ENCODE measurements at regions not wholly inside any gene's neighbourhood (a gene's known extent, or its start where the extent isn't known, plus 50 kb on each side); places are given as distances from the start of the nearest gene placed in this dataset.

- no peak for TF ChIP-seq SIN3A (IDR thresholded peaks at IDR 0.05; ENCODE audit: borderline replicate concordance, low read depth, low read length)
These were observed 212.0 kb upstream of the RAB6C start (continued) for GRCh38 chr2:129767346-129768035.

GRCh38 chr2:129768036-129768386, 211.5 kb upstream of the RAB6C start:
- Histone ChIP-seq H3K9ac (no peak overlapping the region), H3K79me2 (ENCODE audit: insufficient read depth) (no peaks in the 10 kb centered on the region), H3K4me3 (ENCODE audit: low read depth in 2 of 2, low read length in 1 of 2) (no peak overlapping the region), H3K27ac (ENCODE audit: low read depth in 2 of 2, low read length in 1 of 2) (no peak overlapping the region), H3K9me2 (no peaks in the 10 kb centered on the region), H3K9me3 (no peaks in the 10 kb centered on the region), H2AFZ (ENCODE audit: low read depth) (no peak overlapping the region), H4K20me1 (ENCODE audit: insufficient read depth) (no peaks in the 10 kb centered on the region), H3K36me3 (replicated peaks in 1 of 2; ENCODE audit: control insufficient read depth in 1 of 2, insufficient read depth in 2 of 2, low read length in 1 of 2) (no peaks in the 10 kb centered on the region), H3K27me3 (ENCODE audit: insufficient read depth) (no peaks in the 10 kb centered on the region), H3K4me2 (no peak overlapping the region), H3K4me1 (ENCODE audit: control insufficient read depth in 1 of 2, insufficient read depth in 2 of 2, low read depth in 1 of 2, low read length in 1 of 2) (peaks cover 0 to 3% of the 10 kb centered on the region in 2 experiments; a peak in 1 of 4 replicates), H3F3A (replicated peaks; ENCODE audit: insufficient read depth) (no peaks in the 10 kb centered on the region)
- WGBS (ENCODE audit: low lambda C conversion rate), result 29% methylated on average over 4 of the region's 6 CpGs
- POLR2A ChIA-PET, result no interaction called here
- DNase-seq, result no peak
- CTCF ChIA-PET, result no interaction called here
- TF ChIP-seq ZBTB33 (IDR thresholded peaks at IDR 0.05; ENCODE audit: borderline replicate concordance, low read depth) (no peak), EP300 (IDR thresholded peaks at IDR 0.05; ENCODE audit: borderline replicate concordance in 1 of 2, low read depth in 1 of 2, low read length in 1 of 2) (no peak), IRF3 (IDR thresholded peaks at IDR 0.05; ENCODE audit: low read depth, low read length) (no peak), NRF1 (IDR thresholded peaks at IDR 0.05; ENCODE audit: low read depth, low read length) (no peak), MAX (IDR thresholded peaks at IDR 0.05; ENCODE audit: low read depth) (no peak), USF2 (IDR thresholded peaks at IDR 0.05; ENCODE audit: borderline replicate concordance, low read depth, low read length) (no peak), TCF12 (IDR thresholded peaks at IDR 0.05) (no peak), MEF2A (IDR thresholded peaks at IDR 0.05; ENCODE audit: borderline replicate concordance, low read depth) (no peak), RCOR1 (IDR thresholded peaks at IDR 0.05; ENCODE audit: low read length) (no peak), RFX5 (IDR thresholded peaks at IDR 0.05; ENCODE audit: low read length) (no peak), USF1 (IDR thresholded peaks at IDR 0.05; ENCODE audit: borderline replicate concordance, low read depth) (no peak), REST (IDR thresholded peaks at IDR 0.05; ENCODE audit: low read depth, low read length) (no peak), PBX3 (IDR thresholded peaks at IDR 0.05) (no peak), MXI1 (IDR thresholded peaks at IDR 0.05; ENCODE audit: low read depth, low read length) (no peak), POLR2AphosphoS5 (IDR thresholded peaks at IDR 0.05; ENCODE audit: low read depth, low read length) (no peak), SMC3 (IDR thresholded peaks at IDR 0.05; ENCODE audit: low read depth, low read length) (no peak), GABPA (IDR thresholded peaks at IDR 0.05; ENCODE audit: low read depth) (no peak)

Measured in SK-N-SH (cell line).